Pancreas (tissue), 10 donors: ENCODE measurements at regions not wholly inside any gene's neighbourhood (a gene's known extent, or its start where the extent isn't known, plus 50 kb on each side); places are given as distances from the start of the nearest gene placed in this dataset.

Experiments used
- ATAC-seq, 4 donors: fragments of 200-7000 bp; cut with Tn5 transposase; one replicate each; pipeline versions ENCODE4 v1.8.0 to v1.9.1; 2020; ENCODE audit warnings: mild to moderate bottlenecking in 4 of 4, moderate library complexity in 4 of 4
- DNase-seq, 6 donors: peaks; one replicate each; pipeline ENCODE4 v3.0.0-alpha.2; 2020
- FAIRE-seq: peaks from 2 replicates; lab custom pipeline; 2012; peaks lifted over from hg19 to GRCh38; lab: Jason Lieb, UNC
- H3K27ac ChIP-seq, 4 donors: fragments of 200-600 bp; sonication (generic); 1 replicate in 3 of 4; 2 replicates in 1 of 4; pipeline versions ENCODE4 v1.5.0 to v1.8.0; 2020
- H3K27me3 ChIP-seq, 4 donors: fragments of 200-600 bp; one replicate each; pipeline ENCODE4 v1.8.0; 2021
- H3K36me3 ChIP-seq, 3 donors: fragments of 200-600 bp; sonication (generic) in 1 of 3; one replicate each; pipeline versions ENCODE4 v1.5.0 to v1.8.0; 2020 to 2021
- H3K4me1 ChIP-seq, 3 donors: fragments of 200-600 bp; one replicate each; pipeline ENCODE4 v1.8.0; 2021
- H3K4me3 ChIP-seq, 4 donors: fragments of 200-600 bp; sonication (generic) in 2 of 4; one replicate each; pipeline versions ENCODE4 v1.5.0 to v1.8.0; 2020 to 2021
- H3K9me3 ChIP-seq, 4 donors: fragments of 200-600 bp; one replicate each; pipeline ENCODE4 v1.8.0; 2021
- CTCF ChIP-seq, 4 donors: fragments of 200-600 bp; sonication (generic) in 3 of 4; IDR thresholded peaks; one replicate each; pipeline versions ENCODE4 v1.5.0 to v1.8.0; 2021; ENCODE audit warnings: antibody characterized with exemption in 4 of 4
- WGBS, 2 donors: extraction: QIAGEN DNeasy Blood & Tissue Kit; methylation state at CpG; one replicate each; pipeline ENCODE4 v1.1.7; 2013; 5-methylcytosine and 5-hydroxymethylcytosine counted together
- intact Hi-C, 3 donors: fragments of 100-400 bp; cut with DNase I; formaldehyde crosslinking; loops; one replicate each; pipeline versions ENCODE4 v1.11.1 to v1.14.2; 2022
- donor health status: healthy with polysubstance abuse.
- donor health status: DM: no; HTN: no; CAD: no; lungs with moderate emphysema.
- donor health status: DM: no; HTN: no; CAD: no.
- donor health status: control.
- donor health status: control.
- donor health status: Bipolar disorder and iron deficiency.
- donor health status: DM: yes; HTN: yes; CAD: no.
- donor health status: DM: no; HTN: no; CAD: no.
- donor health status: DM: no; HTN: no; CAD: no.
- donor health status: DM: yes; HTN: yes; CAD: no.

GRCh38 chr9:18349530-18349929, 124.4 kb upstream of the ADAMTSL1 start:
- no peak for FAIRE-seq

GRCh38 chr9:18350036-18350435, 123.9 kb upstream of the ADAMTSL1 start:
- Histone ChIP-seq H3K27ac (no peak overlapping the region), H3K27me3 (no peaks in the 10 kb centered on the region), H3K9me3 (no peaks in the 10 kb centered on the region), H3K4me1 (no peaks in the 10 kb centered on the region), H3K4me3 (no peak overlapping the region), H3K36me3 (no peaks in the 10 kb centered on the region)
- WGBS, 2 donors, result 78 to 82% methylated on average over 3 of the region's 3 CpGs
- ATAC-seq (no peak), FAIRE-seq (no peak), DNase-seq (no peak)
- intact Hi-C loops, result no loop called here
- TF ChIP-seq CTCF (IDR thresholded peaks at IDR 0.05), result no peak

More at GRCh38 chr9:18349530-18349929, 124.4 kb upstream of the ADAMTSL1 start:
- intact Hi-C loops, result no loop called here
- Histone ChIP-seq H3K27ac (no peak overlapping the region), H3K9me3 (no peaks in the 10 kb centered on the region), H3K27me3 (no peaks in the 10 kb centered on the region), H3K4me3 (no peak overlapping the region), H3K36me3 (no peaks in the 10 kb centered on the region), H3K4me1 (no peaks in the 10 kb centered on the region)
- DNase-seq, result no peak
- no peak for ATAC-seq
- 38 to 49% methylated on average over 3 of the region's 3 CpGs for WGBS, 2 donors
- no peak for TF ChIP-seq CTCF (IDR thresholded peaks at IDR 0.05)

- Histone ChIP-seq H3K36me3 (no peaks in the 10 kb centered on the region), H3K4me1 (no peaks in the 10 kb centered on the region), H3K27me3 (no peaks in the 10 kb centered on the region), H3K4me3 (no peak overlapping the region), H3K9me3 (no peaks in the 10 kb centered on the region), H3K27ac (no peak overlapping the region)
- intact Hi-C loops, result no loop called here
- FAIRE-seq (no peak), ATAC-seq (no peak), DNase-seq (no peak)
- WGBS, 2 donors, result 59 to 62% methylated on average over 4 of the region's 4 CpGs
- no peak for TF ChIP-seq CTCF (IDR thresholded peaks at IDR 0.05)
Measured at GRCh38 chr9:18350995-18351595, 122.9 kb upstream of the ADAMTSL1 start.

GRCh38 chr9:18352711-18353110, 121.2 kb upstream of the ADAMTSL1 start:
- no peak for TF ChIP-seq CTCF (IDR thresholded peaks at IDR 0.05)
- FAIRE-seq, result no peak

GRCh38 chr9:18353473-18353872, 120.5 kb upstream of the ADAMTSL1 start:
- DNase-seq, result no peak
- no peak for FAIRE-seq
- Histone ChIP-seq H3K4me1 (no peaks in the 10 kb centered on the region), H3K27me3 (no peaks in the 10 kb centered on the region), H3K27ac (no peak overlapping the region), H3K9me3 (no peaks in the 10 kb centered on the region), H3K36me3 (no peaks in the 10 kb centered on the region), H3K4me3 (no peak overlapping the region)
- intact Hi-C loops, result no loop called here
- ATAC-seq, result no peak
- no peak for TF ChIP-seq CTCF (IDR thresholded peaks at IDR 0.05)

More at GRCh38 chr9:18352711-18353110, 121.2 kb upstream of the ADAMTSL1 start:
- Histone ChIP-seq H3K27ac (no peak overlapping the region), H3K27me3 (no peaks in the 10 kb centered on the region), H3K9me3 (no peaks in the 10 kb centered on the region), H3K4me3 (no peak overlapping the region), H3K4me1 (no peaks in the 10 kb centered on the region), H3K36me3 (no peaks in the 10 kb centered on the region)
- intact Hi-C loops, result no loop called here
- no peak for ATAC-seq
- no peak for DNase-seq
- WGBS, 2 donors, result 77 to 80% methylated on average over 3 of the region's 3 CpGs
